ENCODE measurements at regions not wholly inside any gene's neighbourhood (a gene's known extent, or its start where the extent isn't known, plus 50 kb on each side); places are given as distances from the start of the nearest gene placed in this dataset.

DNA sequence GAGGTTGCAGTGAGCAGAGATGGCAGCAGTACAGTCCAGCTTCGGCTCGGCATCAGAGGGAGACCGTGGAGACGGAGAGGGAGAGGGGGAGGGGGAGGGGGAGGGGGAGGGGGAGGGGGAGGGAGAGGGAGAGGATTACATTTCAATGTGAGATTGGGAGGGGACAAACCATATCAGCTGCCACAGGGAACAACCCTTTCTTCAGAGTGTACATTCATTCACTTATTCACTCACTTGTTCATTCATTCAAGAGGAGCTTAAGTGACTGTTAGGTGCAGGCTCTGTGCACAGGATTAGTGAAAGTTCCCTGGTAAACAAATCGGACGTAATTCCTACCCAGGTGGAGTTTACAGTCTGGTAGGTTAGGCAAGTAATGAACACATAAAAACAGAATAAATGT lies 65.6 kb upstream of the MEDAG start:
- TF ChIP-seq, protein P1, sequence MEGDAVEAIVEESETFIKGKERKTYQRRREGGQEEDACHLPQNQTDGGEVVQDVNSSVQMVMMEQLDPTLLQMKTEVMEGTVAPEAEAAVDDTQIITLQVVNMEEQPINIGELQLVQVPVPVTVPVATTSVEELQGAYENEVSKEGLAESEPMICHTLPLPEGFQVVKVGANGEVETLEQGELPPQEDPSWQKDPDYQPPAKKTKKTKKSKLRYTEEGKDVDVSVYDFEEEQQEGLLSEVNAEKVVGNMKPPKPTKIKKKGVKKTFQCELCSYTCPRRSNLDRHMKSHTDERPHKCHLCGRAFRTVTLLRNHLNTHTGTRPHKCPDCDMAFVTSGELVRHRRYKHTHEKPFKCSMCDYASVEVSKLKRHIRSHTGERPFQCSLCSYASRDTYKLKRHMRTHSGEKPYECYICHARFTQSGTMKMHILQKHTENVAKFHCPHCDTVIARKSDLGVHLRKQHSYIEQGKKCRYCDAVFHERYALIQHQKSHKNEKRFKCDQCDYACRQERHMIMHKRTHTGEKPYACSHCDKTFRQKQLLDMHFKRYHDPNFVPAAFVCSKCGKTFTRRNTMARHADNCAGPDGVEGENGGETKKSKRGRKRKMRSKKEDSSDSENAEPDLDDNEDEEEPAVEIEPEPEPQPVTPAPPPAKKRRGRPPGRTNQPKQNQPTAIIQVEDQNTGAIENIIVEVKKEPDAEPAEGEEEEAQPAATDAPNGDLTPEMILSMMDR (IDR thresholded peaks at IDR 0.05) = no peak
- DNase-seq = no peak
- peaks cover 10% of the 10 kb centered on the region for H3K9me3 Mint-ChIP-seq
- H3K36me3 Mint-ChIP-seq (ENCODE audit: low read depth) = peaks cover 5% of the 10 kb centered on the region
- peaks cover 8% of the 10 kb centered on the region for H3K4me1 Mint-ChIP-seq
- no peaks in the 10 kb centered on the region for H3K27me3 Mint-ChIP-seq (ENCODE audit: low read depth, poor library complexity)
- no peak overlapping the region for H3K27ac Mint-ChIP-seq
- H3K4me3 Mint-ChIP-seq = no peak overlapping the region

DNA sequence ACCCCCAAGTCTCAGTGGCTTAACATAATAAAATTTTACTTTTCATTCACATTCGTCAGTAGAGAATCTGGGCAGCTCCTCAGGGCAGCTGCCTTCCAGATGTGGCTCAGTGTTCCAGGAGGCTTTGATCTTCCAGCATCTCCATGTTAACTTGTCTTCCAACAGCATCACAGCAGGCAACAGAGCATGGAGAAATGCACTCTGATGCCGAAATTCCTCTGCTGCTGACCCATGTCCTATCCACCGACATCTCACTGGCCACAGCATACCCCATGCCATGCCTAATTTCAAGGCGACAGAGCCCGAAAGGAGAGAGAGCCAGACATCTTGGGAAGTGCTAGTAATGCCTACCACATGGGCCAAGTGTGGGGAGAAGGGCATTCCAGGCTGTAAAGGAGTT lies 64.9 kb upstream of the MEDAG start:
- H3K4me1 Mint-ChIP-seq = peaks cover 9% of the 10 kb centered on the region
- TF ChIP-seq, protein P1 (IDR thresholded peaks at IDR 0.05) = no peak
- H3K27me3 Mint-ChIP-seq (ENCODE audit: low read depth, poor library complexity) = no peaks in the 10 kb centered on the region
- H3K9me3 Mint-ChIP-seq = peaks cover 10% of the 10 kb centered on the region
- no peak for DNase-seq
- H3K4me3 Mint-ChIP-seq = no peak overlapping the region
- H3K36me3 Mint-ChIP-seq (ENCODE audit: low read depth) = peaks cover 5% of the 10 kb centered on the region
- H3K27ac Mint-ChIP-seq = no peak overlapping the region

DNA sequence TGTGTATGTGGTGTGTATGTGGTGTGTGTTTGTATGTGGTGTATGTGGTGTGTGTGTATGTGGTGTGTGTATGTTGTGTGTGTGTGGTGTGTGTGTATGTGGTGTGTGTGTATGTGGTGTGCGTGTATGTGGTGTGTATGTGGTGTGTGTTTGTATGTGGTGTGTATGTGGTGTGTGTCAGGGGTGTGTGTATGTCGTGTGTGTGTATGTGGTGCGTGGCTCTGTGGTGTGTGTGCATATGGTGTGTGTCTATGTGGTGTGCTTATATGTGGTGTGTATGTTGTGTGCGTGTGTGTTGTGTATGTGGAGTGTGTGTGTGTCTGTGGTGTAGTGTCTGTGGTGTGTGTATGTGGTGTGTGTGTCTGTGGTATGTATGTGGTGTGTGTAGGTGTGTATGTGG lies 62.5 kb upstream of the MEDAG start:
- DNase-seq = no peak
- H3K27ac Mint-ChIP-seq = no peak overlapping the region
- H3K4me3 Mint-ChIP-seq = no peak overlapping the region
- H3K27me3 Mint-ChIP-seq (ENCODE audit: low read depth, poor library complexity) = no peaks in the 10 kb centered on the region
- H3K36me3 Mint-ChIP-seq (ENCODE audit: low read depth) = no peaks in the 10 kb centered on the region
- H3K4me1 Mint-ChIP-seq = peaks cover 10% of the 10 kb centered on the region
- H3K9me3 Mint-ChIP-seq = peaks cover 5% of the 10 kb centered on the region
- TF ChIP-seq, protein P1 (IDR thresholded peaks at IDR 0.05) = no peak

DNA sequence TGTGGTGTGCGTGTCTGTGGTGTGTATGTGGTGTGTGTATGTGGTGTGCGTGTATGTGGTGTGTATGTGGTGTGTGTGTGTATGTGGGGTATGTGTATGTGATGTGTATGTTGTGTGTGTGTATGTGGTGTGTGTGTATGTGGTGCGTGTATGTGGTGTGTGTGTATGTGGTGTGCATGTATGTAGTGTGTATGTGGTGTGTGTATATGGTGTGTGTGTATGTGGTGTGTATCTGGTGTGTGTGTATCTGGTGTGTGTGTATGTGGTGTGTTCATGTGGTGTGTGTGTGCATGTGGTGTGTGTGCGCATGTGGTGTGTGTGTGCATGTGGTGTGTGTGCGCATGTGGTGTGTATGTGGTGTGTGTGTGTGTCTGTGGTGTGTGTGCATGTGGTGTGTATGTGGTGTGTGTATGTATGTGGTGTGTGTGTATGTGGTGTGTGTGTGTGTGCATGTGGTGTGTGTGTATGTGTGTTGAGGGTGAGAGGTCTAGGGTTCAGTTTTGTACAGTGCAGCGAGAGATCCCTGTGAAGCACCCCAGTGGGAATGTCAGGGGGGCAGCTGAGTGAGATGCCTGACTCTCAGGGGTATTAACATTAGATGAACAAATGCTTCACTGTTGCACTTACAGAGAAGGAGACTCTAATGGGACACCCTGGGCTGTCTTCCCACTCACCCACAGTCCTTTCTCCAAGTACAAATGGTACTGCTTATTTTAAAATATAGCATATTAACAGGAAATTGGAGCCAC lies 61.3 kb upstream of the MEDAG start:
- TF ChIP-seq, protein P1 (IDR thresholded peaks at IDR 0.05) = no peak
- Mint-ChIP-seq H3K36me3 (ENCODE audit: low read depth) (no peaks in the 10 kb centered on the region), H3K27me3 (ENCODE audit: low read depth, poor library complexity) (peaks cover 3% of the 10 kb centered on the region), H3K4me3 (no peak overlapping the region), H3K27ac (no peak overlapping the region), H3K4me1 (peaks cover 10% of the 10 kb centered on the region), H3K9me3 (peaks cover 5% of the 10 kb centered on the region)
- no peak for DNase-seq

DNA sequence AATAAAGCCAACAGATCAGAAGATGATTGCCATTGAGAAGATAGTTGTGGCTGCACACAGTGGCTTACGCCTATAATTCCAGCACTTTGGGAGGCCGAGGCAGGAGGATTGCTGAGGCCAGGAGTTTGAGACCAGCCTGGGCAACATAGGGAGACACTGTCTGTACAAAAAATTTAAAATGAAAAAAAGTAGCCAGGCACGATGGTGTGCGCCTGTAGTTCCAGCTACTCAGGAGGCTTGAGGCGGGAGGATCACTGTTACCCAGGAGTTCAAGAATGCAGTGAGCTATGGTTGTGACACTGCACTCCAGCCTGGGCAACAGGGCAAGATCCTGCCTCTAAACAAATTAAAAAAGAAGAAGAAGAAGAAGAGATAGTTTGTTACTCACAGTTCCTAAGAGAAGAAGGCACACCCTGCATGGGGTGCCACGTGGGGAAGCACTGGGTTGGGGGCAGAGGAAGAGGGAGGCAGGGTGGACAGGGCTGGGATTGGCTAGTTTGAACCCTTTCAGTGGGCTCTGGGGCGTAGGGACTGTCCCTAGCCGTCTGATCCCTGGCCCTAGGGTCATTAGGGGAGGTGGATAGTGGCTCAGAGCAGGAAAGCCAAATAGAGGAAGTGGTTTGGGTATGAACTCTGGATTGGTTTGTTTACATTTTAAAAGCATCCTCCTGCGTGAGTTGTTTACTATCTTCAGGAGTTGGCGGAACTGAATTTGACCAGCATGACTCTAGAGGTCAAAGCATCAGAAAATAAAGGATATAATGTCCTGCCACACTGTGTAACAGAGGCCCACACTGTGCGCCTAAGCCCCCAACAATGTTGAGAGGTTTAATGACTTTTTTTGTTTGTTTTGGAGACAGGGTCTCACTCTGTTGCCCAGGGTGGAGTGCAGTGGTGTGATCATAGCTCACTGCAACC lies 60.5 kb upstream of the MEDAG start:
- no peak for DNase-seq
- H3K4me3 Mint-ChIP-seq = no peak overlapping the region
- TF ChIP-seq, protein P1 (IDR thresholded peaks at IDR 0.05) = no peak
- no peaks in the 10 kb centered on the region for H3K36me3 Mint-ChIP-seq (ENCODE audit: low read depth)
- H3K9me3 Mint-ChIP-seq = peaks cover 5% of the 10 kb centered on the region
- peak overlapping the region; percentile 70 for H3K27ac Mint-ChIP-seq
- H3K27me3 Mint-ChIP-seq (ENCODE audit: low read depth, poor library complexity) = peaks cover 3% of the 10 kb centered on the region
- peaks cover 10% of the 10 kb centered on the region for H3K4me1 Mint-ChIP-seq
